GM19240 (cell line): ENCODE measurements at regions not wholly inside any gene's neighbourhood (a gene's known extent, or its start where the extent isn't known, plus 50 kb on each side); places are given as distances from the start of the nearest gene placed in this dataset.
"Not testable (repeated sequence)": the region's sequence is repeated elsewhere in the genome, so short reads cannot be mapped to it uniquely, and the experiment has no call there.

Source experiments
- DNase-seq: peaks from one replicate; pipeline ENCODE4 v3.0.0; 2011; ENCODE audit warnings: low spot score; ENCODE audit not compliant: insufficient read length

DNA sequence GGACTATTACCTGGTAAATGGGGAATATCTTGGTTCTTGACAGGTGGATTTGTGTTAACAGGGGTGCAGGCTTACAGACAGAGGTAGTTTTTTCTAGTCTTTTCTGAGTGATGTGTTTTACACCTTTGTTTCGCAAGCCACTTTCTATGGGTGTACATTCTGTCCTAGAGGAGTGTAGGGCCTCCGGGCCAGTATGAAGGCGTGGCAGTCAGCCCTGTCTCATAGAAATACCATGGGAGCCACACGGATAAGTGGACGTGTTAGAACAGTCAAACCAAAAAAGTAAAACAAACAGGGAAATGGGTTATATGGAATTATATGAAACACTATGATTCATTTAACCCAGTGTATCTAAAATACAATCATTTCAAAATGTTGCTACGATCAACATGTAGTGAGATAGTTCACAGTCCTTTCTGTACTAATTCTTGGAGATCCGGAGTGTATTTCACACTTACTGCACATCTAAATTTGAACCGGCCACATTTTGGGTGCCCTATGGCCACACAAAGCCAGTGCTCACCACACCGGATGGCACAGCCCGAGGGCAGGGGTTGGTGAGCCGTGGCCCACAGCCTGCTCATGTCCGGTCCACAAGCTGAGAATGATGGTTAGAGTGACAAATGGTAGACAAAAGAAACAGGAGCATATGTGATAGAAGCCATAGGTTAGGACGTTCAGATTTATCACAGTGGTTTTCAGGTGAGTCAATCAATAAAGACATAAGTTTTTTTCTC lies 80.1 kb upstream of the IRX4 start:
- no peak for DNase-seq

GRCh38 chr5:1961952-1962595 lies 79.3 kb upstream of the IRX4 start:
- DNase-seq, result no peak

DNA sequence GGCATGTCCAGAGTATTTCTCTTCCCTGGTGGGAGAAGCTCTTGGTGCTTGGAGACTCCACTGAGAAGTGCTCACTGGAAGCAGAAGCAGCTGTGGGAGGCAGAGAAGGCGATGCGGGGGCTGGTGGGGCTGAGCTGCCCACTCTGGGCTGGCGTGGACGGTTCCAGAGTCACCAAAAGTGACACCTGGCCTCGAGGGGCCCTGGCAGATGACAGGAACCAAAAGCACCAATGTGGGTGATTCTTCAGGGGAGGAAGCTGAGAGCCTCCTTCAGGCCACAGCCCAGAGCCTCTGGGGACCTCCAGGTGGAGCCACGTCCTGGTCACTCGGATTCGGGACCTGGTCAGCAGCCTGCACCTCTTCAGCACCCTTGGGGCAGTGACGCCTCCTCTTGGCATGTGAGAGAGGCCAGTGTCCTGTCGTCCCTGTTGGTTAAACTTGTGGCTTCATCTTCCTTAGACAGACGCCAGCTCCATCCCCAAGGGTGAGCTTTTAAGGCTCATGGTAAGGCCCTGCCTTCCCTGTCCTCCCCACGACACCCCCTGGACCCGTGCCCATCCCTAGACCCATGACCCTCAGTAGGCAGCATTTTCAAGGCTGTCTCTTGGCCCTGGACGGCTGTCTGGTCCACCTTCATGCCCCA lies 78.7 kb upstream of the IRX4 start:
- DNase-seq, result no peak

- DNase-seq, result no peak
These were observed 78.0 kb upstream of the IRX4 start for GRCh38 chr5:1960595-1961303.

DNA sequence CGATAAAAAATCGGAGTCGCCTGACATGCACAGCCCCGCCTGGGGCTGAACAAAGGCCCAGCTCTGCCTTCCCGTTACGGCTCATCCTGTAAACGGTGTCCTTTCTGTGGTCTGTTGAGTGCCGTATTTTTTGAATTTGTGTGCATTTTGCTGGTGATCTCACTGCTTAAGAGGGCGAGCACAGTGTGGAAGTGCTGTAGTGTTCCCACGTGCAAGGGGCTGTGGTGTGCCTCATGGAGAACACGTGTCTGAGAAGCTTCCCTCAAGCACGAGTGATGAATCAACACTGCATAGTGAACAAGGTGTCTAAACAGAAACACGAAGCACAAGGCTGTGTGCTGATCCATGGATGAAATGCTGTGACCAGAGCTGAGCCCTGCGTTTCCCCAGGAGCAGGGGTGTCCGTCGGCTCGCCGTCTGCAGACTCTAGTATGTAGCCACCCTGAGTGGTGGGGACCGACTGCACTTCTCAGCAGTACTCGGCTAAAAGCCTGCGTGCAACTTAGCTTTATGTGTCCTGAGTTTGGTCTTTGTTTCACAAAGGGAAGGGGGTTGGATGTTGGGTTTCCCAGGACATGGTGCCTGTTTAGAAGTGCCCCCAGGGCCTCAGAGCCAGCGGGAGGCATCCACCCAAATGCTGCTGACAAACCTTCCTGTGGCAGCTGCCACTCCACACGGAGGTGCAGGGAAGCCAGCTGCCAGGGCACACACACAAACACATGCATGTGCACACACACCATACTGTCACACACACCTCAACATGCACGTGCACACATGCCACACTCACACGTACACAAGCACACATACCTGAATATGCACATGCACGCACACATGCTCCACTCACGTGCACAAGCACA lies 77.2 kb upstream of the IRX4 start:
- no peak for DNase-seq

- no peak for DNase-seq
These were observed 76.5 kb upstream of the IRX4 start for GRCh38 chr5:1959231-1959630.

- no peak for DNase-seq
These were observed 75.7 kb upstream of the IRX4 start for GRCh38 chr5:1958211-1959010.

DNA sequence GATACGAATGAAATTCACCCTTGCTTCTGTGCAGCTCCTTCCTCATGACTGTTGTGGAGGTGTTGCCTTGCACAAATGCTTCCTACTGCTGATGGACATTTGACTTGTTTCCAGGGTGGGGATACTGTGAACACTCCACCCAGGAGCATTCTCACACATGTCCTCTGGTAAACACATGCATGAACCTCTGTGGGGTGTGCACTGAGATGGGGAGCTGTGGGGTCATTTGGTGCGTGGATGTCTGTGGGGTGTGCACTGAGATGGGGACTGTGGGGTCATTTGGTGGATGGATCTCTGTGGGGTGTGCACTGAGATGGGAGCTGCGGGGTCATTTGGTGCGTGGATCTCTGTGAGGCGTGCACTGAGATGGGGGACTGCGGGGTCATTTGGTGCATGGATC lies 72.9 kb upstream of the IRX4 start:
- DNase-seq, result no peak

GRCh38 chr5:1953710-1954109 lies 71.0 kb upstream of the IRX4 start:
- DNase-seq, result not testable (repeated sequence)

DNA sequence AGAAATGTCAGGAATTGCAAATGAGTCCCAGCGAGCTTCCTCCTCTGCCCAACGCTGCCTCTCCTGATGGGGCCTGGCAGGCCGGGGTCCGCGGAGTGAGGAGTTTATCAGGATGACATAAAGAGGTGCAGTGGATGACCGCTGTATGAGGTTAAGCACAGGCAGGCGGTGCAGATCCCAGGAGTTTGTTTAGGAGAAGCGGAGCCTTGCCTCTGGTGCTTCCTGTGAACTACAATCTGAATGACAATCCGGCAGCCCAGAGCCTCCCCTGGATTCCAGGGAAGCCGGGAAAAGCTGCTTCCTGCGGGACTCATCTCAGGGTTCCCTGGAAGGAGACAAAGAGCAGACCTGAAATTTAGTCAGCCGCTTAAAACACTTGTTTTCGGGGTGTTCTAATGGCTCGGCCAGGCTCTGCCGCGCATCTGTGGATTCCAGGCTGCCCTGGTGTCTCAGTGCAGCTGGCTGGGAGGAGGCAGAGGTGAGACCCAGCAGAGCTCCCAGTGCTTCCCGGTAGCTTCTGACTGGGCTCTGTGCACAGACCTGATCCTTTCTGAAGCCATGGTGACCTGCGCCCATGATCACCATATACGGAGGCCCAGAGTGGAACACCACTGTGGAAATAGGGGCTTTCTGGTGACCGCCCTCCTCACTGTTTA lies 69.8 kb upstream of the IRX4 start:
- DNase-seq, result no peak

GRCh38 chr5:1952021-1952420 lies 69.3 kb upstream of the IRX4 start:
- no peak for DNase-seq

GRCh38 chr5:1951165-1951816 lies 68.6 kb upstream of the IRX4 start:
- no peak for DNase-seq

DNA sequence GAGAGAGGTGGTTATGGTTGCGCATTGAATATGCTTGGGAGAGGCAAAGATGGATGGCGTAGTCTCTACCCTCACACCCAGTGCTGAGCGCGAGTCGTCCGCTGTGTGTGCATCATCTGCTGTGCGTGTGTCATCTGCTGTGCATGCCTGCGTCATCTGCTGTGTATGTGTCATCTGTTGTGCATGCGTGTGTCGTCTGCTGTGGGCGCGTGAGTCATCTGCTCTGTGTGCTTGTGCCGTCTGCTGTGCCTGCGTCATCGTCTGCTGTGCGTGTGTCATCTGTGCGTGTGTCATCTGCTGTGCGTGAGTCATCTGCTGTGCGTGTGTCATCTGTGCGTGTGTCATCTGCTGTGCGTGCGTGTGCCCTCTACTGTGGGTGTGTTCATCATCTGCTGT lies 68.0 kb upstream of the IRX4 start:
- no peak for DNase-seq

GRCh38 chr5:1950096-1950707 lies 67.5 kb upstream of the IRX4 start:
- DNase-seq, result no peak

GRCh38 chr5:1949253-1949652 lies 66.5 kb upstream of the IRX4 start:
- no peak for DNase-seq

GRCh38 chr5:1948663-1949191 lies 66.0 kb upstream of the IRX4 start:
- DNase-seq, result no peak

DNA sequence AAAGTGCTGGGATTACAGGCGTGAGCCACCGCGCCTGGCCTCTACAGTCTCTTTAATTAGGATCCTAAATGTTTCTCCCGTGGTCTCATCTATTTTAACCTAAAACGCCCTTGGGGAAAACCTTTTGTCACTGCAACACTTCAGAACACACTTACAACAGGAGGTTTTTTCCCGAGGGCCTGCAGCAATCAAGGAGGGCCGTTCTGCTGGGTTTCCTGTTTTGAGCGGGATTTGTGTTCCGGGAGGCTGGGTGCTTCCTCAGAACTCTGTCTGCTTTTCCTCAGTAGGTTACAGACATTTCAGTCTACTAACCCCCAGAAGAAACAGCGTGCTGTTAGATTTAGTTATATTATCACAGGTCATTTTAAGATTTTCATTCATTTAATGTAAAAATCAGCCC lies 65.4 kb upstream of the IRX4 start:
- no peak for DNase-seq

GRCh38 chr5:1946776-1947175 lies 64.1 kb upstream of the IRX4 start:
- DNase-seq, result no peak
